Muscle of arm (tissue), 1 donor: ENCODE measurements at regions not wholly inside any gene's neighbourhood (a gene's known extent, or its start where the extent isn't known, plus 50 kb on each side); places are given as distances from the start of the nearest gene placed in this dataset.
"Not testable (repeated sequence)": the region's sequence is repeated elsewhere in the genome, so short reads cannot be mapped to it uniquely, and the experiment has no call there.

Experiments
- DNase-seq: peaks from one replicate; pipeline ENCODE4 v3.0.0-alpha.2; 2013

DNA sequence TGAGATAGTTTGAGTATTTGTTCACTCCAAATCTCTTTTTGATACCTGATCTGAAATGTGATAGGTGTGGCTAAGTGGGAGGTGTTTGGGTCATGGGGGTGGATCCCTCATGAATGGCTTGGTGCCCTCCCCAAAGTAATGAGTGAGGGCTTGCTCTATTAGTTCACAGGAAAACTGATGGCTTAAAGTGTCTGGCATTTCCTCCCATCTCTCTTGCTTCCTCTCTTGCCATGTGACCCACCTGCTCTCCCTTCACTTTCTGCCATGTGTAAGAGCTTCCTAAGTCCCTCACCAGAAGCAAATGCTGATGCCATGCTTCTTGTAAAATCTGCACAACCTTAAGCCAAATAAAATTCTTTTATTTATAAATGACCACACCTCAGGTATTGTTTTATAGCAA lies 61.1 kb downstream of the MAD2L1 start:
- DNase-seq = no peak

DNA sequence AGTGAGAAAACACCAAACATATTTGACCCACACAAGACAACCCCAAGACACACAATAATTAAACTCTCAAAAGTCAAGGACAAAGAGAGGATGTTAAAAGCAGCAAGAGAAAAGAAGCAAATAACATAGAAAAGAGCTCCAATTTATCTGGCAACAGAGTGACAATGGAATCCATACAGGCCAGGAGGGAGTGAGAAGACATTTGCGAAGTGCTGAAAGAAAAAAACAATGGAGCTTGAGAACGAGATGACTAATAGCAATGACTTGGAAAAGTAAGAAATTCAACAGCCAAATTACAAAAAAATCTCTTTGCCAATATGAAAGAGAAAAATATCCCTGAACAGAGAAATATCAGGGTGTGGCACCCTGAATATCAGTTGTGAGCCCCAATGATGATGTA lies 61.6 kb downstream of the MAD2L1 start:
- no peak for DNase-seq

DNA sequence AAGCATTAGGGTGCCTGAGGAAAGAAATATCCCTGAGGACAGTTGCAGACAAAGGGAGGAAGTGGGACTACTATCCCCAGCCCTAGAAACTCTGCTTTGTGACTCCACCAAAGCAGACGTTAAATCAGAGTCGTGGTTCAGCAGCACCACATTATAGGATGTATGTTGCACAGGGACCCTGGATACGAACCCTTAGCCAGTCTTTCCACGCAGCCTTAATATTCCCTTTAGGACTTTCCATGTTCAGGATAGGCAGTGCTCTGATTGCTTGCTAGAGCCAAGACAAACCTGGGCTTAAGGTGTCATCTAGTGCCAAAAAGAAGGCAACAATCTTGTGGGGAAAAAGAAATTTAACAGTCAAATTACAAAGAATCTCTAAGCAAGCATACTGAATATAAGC lies 62.6 kb downstream of the MAD2L1 start:
- DNase-seq = no peak

DNA sequence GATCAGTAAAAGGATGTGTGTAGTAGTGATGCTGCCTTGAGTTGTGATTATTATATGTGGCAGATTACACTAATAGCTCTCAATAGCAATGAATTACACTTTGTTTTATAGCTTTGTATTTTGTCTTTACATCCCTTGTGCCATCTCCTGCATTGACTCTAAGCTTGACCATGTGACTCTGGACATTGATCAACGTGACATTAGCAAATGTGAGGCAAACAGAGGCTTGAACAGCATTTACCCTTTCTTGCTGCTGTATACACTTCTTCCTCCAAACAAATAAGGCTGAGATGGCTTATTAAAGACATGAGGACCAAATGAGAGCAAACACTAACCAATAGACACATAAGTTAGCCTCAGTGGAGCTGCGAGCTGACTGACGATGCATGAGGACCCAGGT lies 63.5 kb downstream of the MAD2L1 start:
- DNase-seq = no peak

DNA sequence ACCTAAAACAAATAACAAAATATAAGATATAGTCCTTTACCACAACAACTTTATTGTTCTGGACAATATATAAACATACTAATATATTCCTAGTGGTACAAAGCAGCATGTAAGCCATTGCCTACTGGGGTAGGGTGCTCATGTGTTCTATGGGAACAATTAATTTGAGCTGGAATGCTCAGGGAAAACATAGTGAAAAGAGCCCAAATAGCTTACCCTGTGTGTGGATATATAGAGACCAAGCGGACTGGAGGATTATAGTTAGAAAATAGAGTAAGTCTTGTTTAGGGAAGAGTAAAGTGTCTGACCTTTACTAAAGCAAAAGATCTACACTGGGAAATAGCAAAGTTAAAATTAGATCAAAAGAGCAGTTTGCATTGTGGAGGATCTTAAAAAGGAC lies 64.8 kb downstream of the MAD2L1 start:
- DNase-seq = no peak

DNA sequence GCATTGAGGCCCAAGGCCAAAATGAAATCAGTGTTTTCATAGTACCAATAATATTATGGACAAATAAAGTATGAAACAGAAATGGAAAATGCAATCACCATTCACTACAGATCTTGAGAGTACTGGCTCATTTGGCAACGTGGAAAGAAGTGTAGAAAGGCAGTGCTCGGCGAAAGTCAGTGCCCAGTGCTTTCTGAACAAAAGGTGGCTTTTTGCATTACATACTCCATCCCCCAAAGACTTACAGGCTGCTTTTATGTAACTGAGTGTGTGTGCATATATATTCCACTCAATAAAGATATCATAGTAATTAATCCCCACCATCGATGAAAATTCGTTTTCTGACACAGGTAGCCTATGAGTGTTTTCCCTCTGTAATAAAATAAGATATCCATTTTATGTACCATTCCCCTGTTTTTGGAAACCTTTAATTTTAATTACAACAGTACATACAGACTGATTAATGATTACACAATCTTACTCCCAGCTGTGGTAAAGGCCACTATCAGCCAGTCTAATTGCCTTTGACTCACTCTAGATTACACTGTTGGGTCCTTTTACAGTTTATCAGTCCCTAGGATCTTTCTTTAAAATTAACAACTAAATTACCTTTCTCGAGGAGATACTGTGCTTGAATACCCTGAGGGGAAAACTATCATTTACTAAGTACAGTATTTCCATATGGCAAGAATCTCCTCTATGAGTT lies 65.9 kb downstream of the MAD2L1 start:
- DNase-seq = no peak

DNA sequence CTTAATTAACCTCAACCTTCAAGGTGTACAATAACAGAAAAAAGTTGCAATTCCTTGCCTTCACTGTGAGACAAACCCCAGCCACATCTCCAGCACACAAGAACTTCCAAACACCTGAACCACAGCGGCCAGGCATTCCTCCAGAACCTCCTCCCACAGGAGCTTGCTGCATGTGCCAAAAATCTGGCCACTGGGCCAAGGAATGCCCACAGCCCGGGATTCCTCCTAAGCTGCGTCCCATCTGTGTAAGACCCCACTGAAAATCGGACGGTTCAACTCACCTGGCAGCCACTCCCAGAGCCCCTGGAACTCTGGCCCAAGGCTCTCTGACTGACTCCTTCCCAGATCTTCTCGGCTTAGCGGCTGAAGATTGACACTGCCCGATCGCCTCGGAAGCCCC lies 70.6 kb downstream of the MAD2L1 start:
- not testable (repeated sequence) for DNase-seq

DNA sequence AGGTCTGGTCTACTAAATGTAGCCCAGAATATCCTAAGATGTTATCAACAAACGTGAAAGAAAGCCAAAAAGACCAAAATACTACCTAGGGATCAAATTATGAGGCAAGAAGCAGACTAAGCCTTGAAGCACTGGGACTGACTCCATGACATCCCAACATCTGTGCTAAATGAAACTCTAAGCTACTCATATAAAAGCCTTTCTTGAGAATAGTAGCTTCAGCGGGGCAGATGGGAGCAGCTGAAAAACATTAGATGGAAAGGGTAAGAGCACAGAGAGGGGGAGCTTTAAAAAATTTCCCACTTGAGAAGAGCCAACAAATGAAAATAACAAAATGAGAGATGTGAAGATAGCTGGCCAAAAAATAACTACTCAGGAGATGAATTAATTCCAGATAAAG lies 81.7 kb downstream of the MAD2L1 start:
- peak; percentile 77 for DNase-seq

DNA sequence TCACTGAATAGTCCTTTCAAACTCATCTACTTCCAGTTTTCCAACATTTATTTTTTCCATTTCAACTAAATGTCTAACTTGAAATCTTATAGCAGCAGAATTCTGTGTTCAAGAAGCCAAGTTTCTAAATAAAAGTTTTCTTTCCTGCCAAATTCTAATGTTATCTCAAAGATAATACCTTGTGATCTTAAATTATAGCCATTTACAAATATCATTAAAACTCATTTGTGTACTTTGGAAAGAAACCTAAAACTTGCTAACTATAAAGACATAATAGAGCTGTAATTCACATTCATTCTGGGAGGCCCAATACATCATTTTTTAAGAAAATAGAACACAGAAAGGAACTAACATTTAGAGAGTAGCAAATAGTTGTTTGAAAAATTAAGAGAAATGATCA lies 83.9 kb downstream of the MAD2L1 start:
- DNase-seq = no peak

DNA sequence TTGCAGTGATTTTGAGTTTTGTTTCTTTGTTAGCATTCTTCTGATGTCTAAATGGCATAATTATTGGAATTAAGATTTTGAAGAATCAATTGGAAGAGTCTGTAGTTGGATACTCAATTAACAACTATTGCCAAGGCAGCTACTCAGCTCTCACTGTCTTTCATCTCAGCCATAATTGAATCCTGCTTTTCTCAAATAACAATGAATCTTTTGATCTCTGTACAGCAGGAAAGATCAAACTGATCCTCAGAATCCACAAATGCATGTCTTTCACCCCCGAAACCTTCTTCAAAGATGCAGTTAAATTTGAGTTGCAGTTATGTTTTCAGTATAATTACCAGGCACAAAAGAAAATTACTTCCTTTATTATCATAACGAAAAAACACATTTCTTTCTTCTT lies 86.2 kb downstream of the MAD2L1 start:
- DNase-seq = no peak

DNA sequence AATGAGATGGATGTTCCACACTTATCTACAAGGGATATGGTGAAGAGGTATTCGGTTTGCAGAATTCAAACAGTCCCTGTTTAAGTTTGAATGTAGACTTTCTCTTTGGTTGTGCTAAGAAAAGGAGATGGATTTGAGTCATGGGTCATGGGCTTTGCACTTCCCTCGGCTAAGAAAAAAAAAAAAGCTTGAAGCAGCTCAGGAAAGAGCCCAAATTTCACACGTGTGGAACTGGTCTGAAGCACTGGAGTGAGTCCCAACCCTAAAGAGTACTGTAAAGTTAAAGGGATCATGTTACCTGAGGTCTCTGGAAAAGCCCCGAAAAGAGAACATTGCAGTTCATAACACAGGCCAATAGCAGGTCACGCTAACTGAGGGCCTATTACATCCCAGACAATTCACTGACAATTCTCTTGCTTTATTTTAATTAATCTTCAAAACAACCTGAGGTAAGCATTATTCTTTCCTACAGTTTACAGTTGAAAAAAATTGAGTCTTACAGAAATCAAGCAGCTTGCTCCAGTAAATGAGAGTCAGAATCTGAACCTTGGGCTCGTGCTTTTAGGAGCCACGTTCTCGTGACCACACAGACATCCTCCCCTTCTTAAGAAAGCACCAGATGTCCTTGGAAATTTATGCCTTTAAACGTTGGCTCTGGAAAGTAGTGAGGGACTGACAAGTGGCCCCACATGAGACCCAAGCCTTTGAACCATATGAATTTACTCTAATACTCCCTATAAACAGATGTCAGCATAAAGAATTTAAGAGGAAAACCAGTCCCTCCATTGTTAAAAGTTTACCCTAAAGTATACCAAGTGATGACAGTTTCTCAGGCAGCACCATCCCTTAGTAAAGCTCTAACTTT lies 89.3 kb downstream of the MAD2L1 start:
- DNase-seq = peak; percentile 23

DNA sequence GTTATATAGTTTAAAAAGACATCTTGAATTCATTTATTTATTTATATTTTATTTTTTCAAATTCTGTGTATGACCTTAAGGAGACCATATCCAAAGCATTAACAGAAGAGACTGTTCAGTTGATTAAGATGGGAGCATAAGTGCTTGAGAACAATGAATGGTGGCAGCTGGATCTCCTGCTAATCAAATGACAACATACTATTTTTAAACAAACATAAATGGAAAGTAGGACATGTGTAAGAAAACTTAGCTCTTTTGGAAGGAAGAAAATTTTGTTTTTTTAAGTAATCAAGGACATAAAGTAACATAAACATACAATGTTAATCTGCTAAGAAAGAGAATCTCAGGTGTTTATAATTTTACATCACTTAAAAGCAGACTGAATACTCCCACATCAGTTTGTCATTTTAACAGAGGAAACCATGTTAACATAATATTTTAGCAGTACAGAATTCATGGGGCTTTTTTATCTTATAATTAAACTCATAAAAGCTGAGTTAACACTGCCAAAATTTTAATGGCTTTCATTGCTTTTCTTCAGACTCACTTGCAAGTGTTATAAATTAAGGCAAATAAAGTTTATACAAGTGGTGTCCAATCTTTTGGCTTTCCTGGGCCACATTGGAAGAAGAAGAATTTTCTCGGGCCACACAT lies 95.1 kb downstream of the MAD2L1 start:
- no peak for DNase-seq

DNA sequence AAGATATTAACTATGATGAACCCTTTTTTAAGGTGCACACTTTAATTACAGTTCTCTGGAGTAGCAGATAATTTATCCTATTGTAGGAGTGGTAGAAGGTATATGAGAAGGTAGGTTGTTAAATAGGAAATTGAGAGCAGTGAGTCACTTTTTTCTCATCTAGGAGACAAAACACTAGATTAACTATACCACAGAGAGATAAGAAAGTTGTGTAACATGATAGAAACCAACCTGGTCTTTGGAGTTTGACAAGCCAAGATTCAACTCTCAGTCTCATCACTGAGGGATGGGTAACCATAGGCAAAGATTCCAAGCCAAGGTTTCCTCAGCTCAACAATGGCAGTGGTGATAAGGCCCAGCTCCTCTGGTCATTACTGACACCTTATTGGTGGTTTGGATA lies 104.0 kb downstream of the MAD2L1 start:
- no peak for DNase-seq

DNA sequence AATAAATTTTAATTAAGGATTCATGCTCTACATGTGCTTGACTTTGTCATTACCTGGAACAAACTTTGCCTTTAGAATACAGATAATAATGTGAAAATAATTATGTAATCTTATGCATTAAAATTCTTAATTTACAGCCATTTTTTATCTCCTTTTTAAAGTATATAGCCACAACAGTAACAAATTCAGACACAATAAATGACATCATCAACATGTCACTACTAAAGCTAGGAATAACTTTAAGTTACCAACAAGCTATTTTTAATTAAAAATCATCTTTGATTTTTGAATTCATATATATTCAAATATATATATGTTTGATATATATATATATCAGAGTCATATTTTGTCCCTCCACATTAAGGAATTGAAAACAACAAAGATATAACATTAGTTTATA lies 107.7 kb downstream of the MAD2L1 start:
- no peak for DNase-seq

DNA sequence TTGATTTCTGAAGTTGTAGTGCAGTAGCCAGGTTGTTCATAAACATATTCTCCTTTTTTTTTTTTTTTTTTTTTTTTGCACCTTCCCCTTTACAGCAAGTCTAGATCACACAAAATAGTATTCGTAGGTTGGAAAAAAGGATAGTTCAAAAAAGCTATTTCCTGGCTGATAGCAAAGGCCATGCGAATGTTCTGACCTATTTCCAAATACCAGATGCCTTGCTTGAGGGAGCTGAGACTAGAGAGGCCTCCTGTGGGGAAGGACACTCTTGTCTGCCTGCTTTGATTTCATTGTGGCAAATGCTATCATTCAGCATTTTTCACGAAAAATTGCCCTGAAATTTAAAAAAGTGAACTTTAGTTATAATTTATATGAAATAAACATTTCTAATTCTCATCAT lies 111.4 kb downstream of the MAD2L1 start:
- DNase-seq = no peak

DNA sequence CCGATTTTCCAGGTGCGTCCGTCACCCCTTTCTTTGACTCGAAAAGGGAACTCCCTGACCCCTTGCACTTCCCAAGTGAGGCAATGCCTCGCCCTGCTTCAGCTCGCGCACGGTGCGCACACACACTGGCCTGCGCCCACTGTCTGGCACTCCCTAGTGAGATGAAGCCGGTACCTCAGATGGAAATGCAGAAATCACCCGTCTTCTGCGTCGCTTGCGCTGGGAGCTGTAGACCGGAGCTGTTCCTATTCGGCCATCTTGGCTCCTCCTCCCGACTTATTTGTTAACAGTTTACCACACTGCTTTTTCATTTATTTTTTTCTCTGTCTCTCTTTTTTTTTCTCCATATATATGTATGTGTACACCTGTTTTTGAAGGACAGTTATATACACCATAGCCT lies 112.2 kb downstream of the MAD2L1 start:
- not testable (repeated sequence) for DNase-seq

DNA sequence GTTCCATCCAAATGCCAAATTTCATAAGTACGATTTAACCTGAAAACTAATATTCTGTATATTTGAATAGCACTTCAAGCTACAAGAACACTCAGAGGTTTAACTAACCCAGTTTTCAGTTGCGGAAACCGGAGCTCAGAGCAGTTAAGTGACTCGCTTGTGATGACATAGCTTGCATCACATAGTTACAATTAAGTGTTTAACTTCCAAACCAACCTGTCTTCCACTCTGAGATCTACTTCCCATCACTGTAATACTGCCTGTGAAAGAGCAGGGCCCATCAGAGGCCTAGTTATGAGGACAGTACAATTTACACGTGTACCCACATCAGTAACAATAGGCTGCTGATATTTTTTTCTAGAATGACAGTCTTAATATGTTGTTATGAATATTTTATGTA lies 120.3 kb downstream of the MAD2L1 start:
- DNase-seq = no peak

DNA sequence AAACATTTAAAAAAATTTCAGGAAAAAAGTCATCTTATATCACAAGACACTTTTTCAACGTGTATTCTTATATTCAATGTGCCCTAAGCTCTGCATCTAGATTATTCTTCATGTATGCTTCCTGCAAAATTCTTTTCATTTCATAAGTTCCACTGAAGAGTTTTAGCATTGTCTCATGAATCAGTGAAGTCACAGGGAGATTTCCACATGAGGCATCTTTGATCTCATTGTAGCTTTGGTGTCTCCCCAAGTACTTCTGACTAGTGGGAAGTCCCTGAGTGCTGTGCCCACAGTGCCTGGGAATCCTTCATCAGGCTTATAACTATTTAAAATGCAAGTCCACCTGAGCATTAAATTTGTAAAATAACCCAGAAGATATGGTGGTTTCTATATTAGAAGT lies 123.8 kb downstream of the MAD2L1 start:
- no peak for DNase-seq

DNA sequence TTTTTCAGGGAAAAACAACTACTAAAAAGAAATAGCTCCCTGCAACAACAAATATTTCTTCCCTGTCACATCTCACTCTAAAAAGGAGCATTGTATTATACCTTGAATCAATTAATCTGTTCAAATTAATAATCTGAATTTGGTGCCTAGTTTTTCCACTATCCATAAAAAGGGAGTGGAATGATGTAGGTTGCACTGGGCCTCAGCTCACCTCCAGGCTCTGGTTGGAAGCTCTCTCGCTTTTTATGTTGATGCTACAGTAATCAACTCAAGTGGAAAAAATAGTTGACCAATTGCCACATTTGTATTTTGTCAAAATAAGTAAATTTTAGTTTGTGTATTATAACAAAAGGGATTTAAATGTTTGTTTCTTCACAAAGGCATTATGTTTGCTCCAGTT lies 126.1 kb downstream of the MAD2L1 start:
- DNase-seq = no peak

DNA sequence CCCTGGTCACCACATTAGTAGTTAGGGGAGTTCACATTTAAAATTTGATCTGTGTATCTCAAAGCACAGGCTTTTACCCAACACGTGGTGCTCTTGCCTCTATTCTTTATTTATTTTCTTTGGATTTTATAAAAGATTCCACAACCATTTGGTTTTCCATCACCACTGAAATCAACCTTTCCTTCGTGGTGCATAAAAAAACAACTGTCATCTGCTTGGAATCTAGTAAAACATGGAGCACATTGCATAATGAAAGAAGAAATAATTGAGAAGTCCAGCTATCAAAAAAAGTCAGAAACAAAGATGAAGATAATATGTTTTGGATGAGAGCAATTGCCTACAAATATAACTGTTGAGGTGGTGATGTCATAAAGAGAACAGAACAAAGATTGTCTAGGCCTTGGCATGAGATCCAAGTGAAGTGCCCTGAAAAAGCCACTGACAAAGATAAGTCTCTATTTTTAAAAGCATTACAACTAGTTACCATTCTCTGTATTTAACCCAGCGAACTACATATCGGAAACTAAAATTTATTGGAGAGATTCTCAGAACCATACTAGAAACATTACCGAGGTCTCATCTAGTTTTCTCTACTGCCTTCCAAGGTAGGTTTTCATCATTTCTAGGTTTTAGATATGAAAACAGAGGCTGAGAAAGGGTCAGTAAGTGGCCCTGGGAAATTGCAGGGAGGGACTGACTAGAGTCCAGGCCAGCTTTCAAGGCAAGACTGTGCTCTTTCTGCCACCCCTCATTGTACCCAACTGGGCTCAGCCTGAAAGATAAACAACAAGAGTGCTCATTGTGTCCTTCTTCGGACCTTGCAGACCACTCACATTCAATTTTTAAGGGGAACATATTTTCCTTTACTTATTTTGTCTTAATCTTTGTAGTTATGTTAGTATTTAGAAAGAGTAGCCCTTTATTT lies 127.3 kb downstream of the MAD2L1 start:
- DNase-seq = no peak

DNA sequence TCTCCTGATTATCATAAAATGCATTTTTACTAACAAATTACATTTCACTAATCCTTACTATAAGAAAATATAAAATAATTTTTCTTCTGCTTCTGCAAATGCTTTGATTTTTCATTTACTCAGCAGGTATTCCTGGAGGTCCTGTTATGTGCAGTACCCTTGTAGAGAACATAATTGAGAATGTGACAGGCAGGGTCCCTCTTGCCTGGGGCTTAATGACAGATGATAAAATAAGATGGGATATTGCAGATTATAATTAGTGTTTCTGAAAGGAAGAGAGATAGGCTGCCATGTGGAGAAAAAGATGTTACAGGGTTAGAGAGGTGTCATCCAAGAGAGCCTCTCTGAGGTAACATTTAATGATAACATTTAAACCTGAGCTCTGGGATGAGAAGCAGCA lies 128.9 kb downstream of the MAD2L1 start:
- no peak for DNase-seq

DNA sequence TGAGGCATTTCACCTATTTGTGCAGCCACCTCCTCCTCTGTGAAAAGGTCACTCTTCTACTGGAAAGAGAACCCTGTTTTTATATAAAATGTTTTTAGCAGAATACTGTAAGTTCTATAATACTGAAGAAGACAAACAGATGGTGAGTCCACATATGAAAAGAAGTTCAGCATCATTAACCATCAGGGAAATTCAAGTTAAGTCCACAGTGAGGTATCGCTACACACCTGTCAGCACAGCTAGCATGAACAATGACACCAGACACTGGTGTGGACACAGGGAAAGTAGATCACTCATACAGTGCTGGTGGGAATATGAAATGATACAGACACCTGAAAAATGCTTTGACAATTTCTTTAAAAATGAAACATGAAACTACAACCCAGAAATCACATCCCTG lies 133.0 kb downstream of the MAD2L1 start:
- DNase-seq = no peak
